ENCODE measurements at regions not wholly inside any gene's neighbourhood (a gene's known extent, or its start where the extent isn't known, plus 50 kb on each side); places are given as distances from the start of the nearest gene placed in this dataset.

DNA sequence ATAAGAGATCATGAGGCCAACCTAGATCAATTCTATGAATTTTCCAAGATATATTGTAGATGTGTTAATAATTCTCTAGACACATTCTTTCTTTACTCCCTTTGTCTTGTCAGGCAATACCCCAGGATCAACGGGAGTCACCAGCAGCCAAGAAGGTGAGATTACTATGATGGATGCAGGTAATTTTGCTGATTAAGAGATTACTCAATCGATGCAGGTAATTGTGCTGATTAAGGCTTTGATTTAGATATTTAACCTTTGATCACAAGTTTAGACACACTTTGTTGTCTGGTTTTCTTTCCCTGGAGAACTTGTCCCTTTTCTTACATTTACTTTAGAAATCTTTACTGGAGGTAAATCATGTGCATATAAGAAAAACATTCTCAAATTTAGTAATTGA lies 134.3 kb upstream of the CNTN1 start:
- Histone ChIP-seq H3K27ac (ENCODE audit: control insufficient read depth, insufficient read depth) (no peak overlapping the region), H3K4me1 (ENCODE audit: control insufficient read depth, insufficient read depth, low read length) (peaks cover 13% of the 10 kb centered on the region), H4K20me1 (ENCODE audit: control insufficient read depth, insufficient read depth) (no peaks in the 10 kb centered on the region), H3K9ac (ENCODE audit: control insufficient read depth, insufficient read depth, low read length) (no peak overlapping the region), H3K79me2 (ENCODE audit: control insufficient read depth, insufficient read depth, low read length) (no peaks in the 10 kb centered on the region), H3K9me3 (replicated peaks; ENCODE audit: control insufficient read depth, insufficient read depth, low read length) (no peaks in the 10 kb centered on the region; the same call in 2 of the 3 replicates), H3K4me2 (ENCODE audit: control insufficient read depth, insufficient read depth) (no peak overlapping the region), H3K4me3 (no peak overlapping the region), H3K27me3 (replicated peaks in 1 of 2; ENCODE audit: control insufficient read depth in 2 of 2, insufficient read depth in 2 of 2, low read length in 1 of 2) (no peaks in the 10 kb centered on the region), H3K36me3 (ENCODE audit: control insufficient read depth in 2 of 2, insufficient read depth in 2 of 2, low read length in 1 of 2) (no peaks in the 10 kb centered on the region), H2AFZ (ENCODE audit: control insufficient read depth, low read depth, low read length) (no peak overlapping the region)
- in situ Hi-C loops (cut with MboI) (no loop called here), intact Hi-C loops (cut with micrococcal nuclease; ENCODE audit: unreplicated experiment) (no loop called here)
- ChIA-PET POLR2A (no interaction called here), SMC1A (ENCODE audit: uncharacterized antibody, unreplicated experiment) (interaction anchor here (3.3 kb wide), 1 partner anchor 12 kb away, joined by 27 read pairs; no protein-coding TSS in a partner anchor), CTCF (no interaction called here), RAD21 (ENCODE audit: unreplicated experiment) (no interaction called here)
- DNase-seq (ENCODE audit: low read depth, low spot score), result no peak
- FAIRE-seq, result no peak
- WGBS (ENCODE audit: insufficient coverage, insufficient replicate concordance, low lambda C conversion rate, missing lambda C conversion rate), result 65% methylated on average over 2 of the region's 2 CpGs
- no TSS peak for BruUV-seq (replicated peaks)
- no peak for ATAC-seq
- TF ChIP-seq NR2C2 (IDR thresholded peaks at IDR 0.05; ENCODE audit: borderline replicate concordance, control insufficient read depth, insufficient read length, low read depth) (no peak), NFYB (IDR thresholded peaks at IDR 0.05; ENCODE audit: insufficient read depth, low read depth, low read length) (no peak), YY1 (IDR thresholded peaks at IDR 0.05; ENCODE audit: low read depth, low read length) (no peak), MYB (IDR thresholded peaks at IDR 0.05; ENCODE audit: borderline replicate concordance, low read depth, low read length) (no peak), EED (IDR thresholded peaks at IDR 0.05; ENCODE audit: low read depth) (no peak), FOXK2 (IDR thresholded peaks at IDR 0.05) (no peak), NRF1 (conservative IDR thresholded peaks at IDR 0.05; ENCODE audit: low read depth, low read length) (no peak), FOS (IDR thresholded peaks at IDR 0.05; ENCODE audit: borderline replicate concordance, extremely low read depth, insufficient read length) (no peak), PAX5 (IDR thresholded peaks at IDR 0.05; ENCODE audit: borderline replicate concordance, low read depth, low read length) (no peak), ZNF274 (IDR thresholded peaks at IDR 0.05; ENCODE audit: insufficient read depth, insufficient read length) (no peak)
- TF ChIP-seq, protein P1, sequence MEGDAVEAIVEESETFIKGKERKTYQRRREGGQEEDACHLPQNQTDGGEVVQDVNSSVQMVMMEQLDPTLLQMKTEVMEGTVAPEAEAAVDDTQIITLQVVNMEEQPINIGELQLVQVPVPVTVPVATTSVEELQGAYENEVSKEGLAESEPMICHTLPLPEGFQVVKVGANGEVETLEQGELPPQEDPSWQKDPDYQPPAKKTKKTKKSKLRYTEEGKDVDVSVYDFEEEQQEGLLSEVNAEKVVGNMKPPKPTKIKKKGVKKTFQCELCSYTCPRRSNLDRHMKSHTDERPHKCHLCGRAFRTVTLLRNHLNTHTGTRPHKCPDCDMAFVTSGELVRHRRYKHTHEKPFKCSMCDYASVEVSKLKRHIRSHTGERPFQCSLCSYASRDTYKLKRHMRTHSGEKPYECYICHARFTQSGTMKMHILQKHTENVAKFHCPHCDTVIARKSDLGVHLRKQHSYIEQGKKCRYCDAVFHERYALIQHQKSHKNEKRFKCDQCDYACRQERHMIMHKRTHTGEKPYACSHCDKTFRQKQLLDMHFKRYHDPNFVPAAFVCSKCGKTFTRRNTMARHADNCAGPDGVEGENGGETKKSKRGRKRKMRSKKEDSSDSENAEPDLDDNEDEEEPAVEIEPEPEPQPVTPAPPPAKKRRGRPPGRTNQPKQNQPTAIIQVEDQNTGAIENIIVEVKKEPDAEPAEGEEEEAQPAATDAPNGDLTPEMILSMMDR (IDR thresholded peaks at IDR 0.05 in 2 of 3, conservative IDR thresholded peaks at IDR 0.05 in 1 of 3; ENCODE audit: control insufficient read depth in 2 of 3, extremely low read depth in 1 of 3, insufficient read depth in 1 of 3, low read depth in 3 of 3, low read length in 3 of 3), result no peak
- TF ChIP-seq, protein P2, sequence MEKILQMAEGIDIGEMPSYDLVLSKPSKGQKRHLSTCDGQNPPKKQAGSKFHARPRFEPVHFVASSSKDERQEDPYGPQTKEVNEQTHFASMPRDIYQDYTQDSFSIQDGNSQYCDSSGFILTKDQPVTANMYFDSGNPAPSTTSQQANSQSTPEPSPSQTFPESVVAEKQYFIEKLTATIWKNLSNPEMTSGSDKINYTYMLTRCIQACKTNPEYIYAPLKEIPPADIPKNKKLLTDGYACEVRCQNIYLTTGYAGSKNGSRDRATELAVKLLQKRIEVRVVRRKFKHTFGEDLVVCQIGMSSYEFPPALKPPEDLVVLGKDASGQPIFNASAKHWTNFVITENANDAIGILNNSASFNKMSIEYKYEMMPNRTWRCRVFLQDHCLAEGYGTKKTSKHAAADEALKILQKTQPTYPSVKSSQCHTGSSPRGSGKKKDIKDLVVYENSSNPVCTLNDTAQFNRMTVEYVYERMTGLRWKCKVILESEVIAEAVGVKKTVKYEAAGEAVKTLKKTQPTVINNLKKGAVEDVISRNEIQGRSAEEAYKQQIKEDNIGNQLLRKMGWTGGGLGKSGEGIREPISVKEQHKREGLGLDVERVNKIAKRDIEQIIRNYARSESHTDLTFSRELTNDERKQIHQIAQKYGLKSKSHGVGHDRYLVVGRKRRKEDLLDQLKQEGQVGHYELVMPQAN (conservative IDR thresholded peaks at IDR 0.05), result no peak
- TF ChIP-seq, protein P3, sequence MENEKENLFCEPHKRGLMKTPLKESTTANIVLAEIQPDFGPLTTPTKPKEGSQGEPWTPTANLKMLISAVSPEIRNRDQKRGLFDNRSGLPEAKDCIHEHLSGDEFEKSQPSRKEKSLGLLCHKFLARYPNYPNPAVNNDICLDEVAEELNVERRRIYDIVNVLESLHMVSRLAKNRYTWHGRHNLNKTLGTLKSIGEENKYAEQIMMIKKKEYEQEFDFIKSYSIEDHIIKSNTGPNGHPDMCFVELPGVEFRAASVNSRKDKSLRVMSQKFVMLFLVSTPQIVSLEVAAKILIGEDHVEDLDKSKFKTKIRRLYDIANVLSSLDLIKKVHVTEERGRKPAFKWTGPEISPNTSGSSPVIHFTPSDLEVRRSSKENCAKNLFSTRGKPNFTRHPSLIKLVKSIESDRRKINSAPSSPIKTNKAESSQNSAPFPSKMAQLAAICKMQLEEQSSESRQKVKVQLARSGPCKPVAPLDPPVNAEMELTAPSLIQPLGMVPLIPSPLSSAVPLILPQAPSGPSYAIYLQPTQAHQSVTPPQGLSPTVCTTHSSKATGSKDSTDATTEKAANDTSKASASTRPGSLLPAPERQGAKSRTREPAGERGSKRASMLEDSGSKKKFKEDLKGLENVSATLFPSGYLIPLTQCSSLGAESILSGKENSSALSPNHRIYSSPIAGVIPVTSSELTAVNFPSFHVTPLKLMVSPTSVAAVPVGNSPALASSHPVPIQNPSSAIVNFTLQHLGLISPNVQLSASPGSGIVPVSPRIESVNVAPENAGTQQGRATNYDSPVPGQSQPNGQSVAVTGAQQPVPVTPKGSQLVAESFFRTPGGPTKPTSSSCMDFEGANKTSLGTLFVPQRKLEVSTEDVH (IDR thresholded peaks at IDR 0.05; ENCODE audit: low read depth, partially characterized antibody), result no peak
- TF ChIP-seq, protein P4, sequence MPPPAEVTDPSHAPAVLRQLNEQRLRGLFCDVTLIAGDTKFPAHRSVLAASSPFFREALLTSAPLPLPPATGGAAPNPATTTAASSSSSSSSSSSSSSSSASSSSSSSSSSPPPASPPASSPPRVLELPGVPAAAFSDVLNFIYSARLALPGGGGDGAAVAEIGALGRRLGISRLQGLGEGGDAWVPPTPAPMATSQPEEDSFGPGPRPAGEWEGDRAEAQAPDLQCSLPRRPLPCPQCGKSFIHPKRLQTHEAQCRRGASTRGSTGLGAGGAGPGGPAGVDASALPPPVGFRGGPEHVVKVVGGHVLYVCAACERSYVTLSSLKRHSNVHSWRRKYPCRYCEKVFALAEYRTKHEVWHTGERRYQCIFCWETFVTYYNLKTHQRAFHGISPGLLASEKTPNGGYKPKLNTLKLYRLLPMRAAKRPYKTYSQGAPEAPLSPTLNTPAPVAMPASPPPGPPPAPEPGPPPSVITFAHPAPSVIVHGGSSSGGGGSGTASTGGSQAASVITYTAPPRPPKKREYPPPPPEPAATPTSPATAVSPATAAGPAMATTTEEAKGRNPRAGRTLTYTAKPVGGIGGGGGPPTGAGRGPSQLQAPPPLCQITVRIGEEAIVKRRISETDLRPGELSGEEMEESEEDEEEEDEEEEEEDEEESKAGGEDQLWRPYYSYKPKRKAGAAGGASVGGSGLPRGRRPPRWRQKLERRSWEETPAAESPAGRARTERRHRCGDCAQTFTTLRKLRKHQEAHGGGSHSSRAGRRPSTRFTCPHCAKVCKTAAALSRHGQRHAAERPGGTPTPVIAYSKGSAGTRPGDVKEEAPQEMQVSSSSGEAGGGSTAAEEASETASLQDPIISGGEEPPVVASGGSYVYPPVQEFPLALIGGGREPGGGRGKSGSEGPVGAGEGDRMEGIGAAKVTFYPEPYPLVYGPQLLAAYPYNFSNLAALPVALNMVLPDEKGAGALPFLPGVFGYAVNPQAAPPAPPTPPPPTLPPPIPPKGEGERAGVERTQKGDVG (CRISPR knock-in tag; IDR thresholded peaks at IDR 0.05), result no peak

All from GM12878 (cell line).